NCI-H146 (cell line): ENCODE measurements at regions not wholly inside any gene's neighbourhood (a gene's known extent, or its start where the extent isn't known, plus 50 kb on each side); places are given as distances from the start of the nearest gene placed in this dataset.

Experiments
- DNase-seq: peaks from one replicate; lab custom pipeline; 2025; lab: John Stamatoyannopoulos, UW

DNA sequence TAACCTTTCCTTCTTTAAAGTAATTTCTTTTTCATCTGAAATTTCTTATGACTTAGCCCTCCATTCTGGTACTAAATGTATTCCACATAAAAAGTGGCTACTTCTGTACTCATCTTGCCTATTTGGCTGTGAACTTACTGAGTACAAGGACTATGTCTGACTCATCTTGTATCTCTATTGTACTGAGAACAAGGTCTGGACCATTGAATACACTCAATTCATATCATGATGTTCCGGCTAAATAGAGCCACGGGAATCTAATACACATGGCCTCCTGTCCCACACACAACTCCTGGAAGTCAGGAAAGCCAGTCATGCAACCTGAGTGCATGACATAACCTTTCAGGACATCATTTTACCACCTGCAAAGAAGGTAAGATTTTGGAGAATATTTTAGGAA lies 203.9 kb downstream of the PLK2 start:
- DNase-seq: no peak

DNA sequence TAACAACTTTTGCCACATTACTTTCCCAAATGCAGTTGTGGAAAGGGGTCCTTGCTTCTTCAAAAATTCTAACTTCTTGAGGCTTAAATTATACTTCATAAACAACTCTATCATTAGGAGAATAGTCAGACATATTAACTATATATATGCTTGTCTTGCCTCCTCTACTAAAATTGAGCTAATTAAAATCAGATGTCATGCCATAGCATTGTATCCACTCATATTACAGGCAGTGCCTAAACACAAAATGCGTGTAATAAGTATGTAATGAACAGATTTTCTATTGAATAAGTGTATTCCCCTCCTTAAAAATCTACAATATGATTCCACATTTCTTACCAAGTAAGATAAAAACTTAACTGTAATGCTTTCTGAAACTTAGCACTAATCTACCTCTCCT lies 204.5 kb downstream of the PLK2 start:
- DNase-seq: no peak

DNA sequence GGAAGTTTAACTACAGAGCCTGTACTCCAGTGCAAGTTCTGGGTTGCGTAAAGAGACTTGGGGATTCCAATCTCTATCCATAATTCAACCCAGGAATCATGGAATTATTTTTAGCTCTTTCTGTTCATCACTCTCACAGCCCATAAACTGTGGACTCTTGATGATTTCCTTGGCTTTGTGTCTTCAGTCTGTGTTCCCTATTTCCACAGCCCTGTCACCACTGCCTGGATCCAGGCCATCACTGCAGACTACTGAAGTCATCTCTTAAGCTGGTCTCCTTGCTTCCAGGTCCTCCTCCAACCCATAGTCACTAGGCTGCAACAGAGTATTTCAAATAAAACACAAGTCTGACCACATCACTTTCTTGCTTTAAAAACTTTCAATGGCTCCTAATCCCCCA lies 211.7 kb downstream of the PLK2 start:
- DNase-seq: no peak

DNA sequence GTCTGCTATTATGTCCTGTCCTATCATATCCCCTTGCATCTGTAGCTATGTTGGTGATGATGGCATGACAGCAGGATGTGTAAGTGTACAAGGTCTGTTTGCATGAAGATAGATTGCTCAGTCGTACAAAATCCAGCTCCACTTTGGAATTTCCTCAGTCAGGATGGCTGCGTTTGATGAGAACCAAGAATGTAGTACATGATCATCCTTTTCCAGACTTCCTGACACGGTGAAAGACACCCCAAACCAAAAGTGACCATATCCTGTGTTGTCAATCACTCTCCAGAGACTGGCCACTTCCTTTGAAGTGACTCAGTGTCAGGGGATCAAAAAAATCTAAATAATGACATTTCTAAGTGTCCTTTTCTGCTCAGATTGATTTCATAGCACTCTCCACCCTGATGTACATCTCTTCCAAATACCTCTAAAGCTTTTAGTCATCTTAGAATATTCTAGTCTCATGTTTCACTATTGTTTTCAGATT lies 213.4 kb downstream of the PLK2 start:
- DNase-seq: no peak

DNA sequence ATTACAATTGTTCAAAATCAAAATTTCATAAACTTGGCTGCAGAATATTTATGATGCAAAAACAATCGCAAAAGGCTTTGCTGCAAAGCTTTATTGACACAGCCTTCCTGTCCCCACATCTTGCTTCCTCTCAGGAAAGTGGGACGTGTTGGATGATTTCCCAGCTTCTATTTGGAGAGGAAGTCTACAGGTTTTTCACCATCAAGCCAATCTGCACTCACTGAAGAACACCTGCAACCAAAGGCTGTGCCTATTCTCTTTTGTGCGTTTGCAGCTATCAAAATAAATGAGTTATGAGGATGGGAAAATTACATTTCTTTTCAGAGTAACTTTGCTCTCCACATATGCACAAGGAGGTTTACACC lies 214.4 kb downstream of the PLK2 start:
- no peak for DNase-seq

DNA sequence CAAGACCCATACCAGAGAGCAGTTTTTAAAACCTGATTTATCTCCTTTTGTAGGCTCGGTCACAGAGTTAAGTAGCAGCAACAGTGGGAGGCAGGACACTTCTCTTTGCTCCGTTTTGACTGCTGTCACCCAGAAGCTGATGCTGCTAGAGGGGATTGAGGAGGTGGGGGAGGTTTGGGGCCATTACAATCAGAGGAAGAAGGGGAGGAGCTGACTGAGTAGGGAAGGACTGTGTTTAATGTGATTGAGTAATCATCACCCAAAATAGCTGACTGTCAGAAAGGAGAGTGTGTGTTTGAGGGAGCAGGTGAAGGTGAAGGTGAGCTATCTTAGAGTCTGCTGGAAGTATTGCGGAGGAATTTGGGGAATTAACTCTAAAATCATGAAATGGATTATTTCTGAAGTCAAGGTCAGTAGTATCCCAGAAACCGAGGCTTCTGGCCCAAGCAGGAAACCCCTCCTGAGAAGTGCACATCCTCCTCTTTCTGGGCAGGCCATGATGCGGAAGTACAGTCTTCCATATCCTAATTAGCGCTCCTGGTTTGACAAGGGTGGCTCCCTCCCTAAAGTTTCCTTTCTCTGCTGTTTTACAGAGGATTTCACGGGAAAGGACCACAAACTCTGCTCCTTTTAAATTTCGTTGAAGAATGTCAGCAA lies 214.9 kb downstream of the PLK2 start:
- DNase-seq: no peak

DNA sequence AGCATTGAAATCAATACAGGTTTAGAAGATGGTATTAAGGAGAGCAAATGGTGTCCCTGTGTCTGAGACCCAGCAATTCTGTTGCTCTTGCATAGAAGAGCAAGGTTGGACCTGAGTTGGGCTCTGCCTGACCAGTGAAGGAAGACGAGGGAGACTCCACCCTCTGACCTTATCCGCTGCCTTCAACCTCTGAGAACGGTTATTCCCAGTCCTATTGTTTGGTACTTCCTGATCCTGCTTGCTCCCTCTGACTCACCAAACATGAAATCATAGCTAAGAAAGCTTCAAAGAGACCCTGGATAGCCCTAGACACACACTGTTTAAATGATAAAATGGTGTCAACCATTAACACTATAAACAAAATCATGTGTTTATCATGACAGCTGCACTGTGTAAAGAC lies 218.5 kb downstream of the PLK2 start:
- no peak for DNase-seq

DNA sequence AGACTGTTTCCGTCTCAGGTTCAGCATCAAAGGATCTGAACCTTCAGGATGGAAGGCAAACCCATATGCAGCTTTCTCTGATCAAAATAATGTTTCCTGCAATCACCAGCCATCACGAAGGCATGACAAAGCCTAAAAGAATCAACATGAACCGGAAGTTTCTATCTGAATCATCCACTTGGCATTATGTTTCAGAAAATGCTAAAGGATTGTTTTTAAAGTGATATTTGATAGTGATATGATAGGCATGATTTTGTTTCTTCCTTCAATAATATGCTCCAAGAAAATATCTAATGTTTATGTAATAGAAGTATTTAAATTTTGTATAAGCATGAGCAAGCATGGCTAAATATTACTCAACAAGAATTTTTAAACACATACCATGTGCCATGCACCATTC lies 219.6 kb downstream of the PLK2 start:
- DNase-seq: no peak

DNA sequence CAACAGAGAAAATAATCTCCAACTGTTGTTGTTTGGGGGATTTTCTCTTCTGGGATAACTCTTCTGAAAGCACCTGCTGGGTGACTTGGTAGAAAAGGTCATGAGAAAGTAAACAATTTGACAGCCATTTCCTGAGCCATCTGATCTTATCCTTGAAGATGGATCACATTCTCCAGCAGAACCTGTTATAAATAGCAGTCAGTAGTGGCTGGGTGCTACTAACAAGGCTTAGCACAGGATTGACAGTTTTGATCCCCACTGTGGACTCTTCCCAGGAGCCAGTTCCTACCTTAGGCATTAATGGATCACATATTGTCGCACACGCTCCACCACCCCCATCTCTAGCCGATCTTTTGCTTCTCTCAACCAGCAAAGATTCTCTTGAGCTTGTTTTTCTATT lies 220.2 kb downstream of the PLK2 start:
- DNase-seq: no peak

DNA sequence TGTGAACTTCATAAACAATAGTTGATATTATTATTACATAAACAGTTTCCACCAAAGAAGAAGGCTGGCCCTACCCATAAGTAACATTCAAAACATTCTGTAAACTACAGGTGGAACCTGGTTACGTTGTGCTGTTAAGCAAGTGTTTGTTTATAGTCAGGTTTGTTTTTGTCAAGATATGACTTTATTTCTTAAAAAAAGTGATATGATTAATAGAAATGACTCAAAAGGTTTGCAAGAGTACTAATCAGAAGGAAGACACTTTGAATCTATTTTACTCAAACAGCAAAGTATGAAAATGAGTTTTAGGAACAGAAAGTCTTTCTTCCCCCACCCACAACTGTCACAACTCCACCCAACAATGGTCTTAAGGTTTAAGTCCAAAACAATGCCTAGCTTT lies 220.8 kb downstream of the PLK2 start:
- DNase-seq: no peak

DNA sequence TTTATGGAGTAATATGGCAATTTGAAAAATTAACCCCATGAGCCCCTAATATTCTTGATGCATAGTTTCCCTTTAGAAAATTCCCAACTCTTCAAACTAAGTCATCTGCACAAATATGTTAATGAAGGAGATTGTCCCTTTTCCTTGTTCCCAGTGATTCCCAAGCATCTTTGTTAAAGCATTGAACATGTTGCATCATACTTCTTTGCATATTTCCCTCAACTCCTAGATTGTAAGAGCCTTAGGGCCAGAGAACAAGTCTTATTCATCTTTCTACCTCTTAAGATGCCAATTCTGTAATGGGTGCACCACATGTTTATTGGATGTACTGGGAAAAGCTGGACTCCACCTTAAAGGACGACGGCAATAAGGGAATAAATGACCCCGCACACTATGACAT lies 223.4 kb downstream of the PLK2 start:
- no peak for DNase-seq

DNA sequence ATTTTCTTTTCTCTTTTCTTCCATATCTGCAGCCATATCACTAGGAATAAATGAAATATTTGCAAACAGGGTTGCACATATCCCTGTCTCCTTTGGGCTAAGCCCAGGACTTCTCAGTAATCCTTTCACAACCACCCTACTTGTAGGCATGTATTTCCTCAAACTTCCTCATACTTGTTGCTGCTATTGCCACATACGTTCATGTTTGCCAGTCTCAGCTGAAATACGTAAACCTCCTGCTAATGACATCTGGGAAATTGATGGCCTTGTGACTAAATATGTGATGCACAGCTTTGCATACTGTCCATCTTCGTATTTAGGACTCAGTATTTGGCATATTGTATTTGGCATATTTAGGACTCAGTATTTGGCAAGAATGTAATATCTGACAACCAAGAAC lies 224.6 kb downstream of the PLK2 start:
- DNase-seq: no peak

DNA sequence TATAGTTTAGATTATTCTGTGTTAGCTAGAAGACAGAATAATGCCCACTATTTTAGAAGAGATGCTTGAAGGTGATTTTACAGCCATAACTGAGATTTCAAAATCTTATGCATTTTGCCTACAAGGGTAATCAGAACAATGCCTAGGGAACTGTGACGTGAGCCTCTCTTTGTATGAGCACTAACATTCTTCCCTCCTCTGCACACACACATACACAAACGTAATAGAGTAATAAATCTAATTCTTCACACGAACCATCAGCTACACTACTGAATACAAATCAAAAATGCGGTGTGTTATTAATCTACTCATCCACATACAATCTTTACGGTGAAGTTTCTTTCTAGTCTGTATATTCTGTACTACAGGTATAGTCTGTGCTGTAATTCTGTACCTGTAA lies 227.8 kb downstream of the PLK2 start:
- DNase-seq: no peak

DNA sequence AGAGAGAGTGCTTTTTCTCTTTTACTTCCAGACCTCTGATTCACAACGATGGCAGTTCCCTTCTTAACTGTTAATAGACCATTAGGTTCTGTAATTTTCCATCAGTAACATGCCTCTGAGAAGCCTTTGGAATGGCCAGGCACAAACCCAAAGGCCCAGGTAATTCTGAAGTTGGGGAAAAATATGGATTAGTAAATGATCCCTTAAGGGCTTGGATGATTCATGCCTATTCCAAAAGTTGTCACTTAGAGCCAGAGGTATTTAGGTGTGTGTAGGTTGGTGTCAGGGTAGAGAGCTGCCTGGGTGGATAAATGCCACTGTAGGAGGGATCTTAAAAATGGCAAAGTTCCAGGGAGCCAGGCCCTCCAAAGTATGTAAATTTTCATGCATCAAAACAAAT lies 228.8 kb downstream of the PLK2 start:
- DNase-seq: no peak

DNA sequence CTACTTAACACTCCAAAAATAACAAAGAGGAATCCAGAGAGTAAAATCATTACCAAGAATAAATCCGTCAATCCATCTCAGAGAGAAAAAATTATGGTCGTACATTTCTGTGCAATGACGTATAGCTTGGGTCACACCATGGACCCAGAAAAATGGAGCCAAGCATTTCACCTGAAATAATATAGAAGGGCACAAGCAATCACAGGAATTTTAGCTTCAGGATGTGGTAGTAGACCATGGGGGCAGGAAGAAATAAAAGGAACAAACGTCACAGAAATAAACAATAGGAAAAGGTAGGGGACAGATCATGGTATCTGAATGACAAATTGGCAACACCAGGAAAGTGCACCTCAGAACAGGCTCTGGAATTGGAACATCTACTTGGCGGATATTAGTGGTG lies 231.0 kb downstream of the PLK2 start:
- no peak for DNase-seq

DNA sequence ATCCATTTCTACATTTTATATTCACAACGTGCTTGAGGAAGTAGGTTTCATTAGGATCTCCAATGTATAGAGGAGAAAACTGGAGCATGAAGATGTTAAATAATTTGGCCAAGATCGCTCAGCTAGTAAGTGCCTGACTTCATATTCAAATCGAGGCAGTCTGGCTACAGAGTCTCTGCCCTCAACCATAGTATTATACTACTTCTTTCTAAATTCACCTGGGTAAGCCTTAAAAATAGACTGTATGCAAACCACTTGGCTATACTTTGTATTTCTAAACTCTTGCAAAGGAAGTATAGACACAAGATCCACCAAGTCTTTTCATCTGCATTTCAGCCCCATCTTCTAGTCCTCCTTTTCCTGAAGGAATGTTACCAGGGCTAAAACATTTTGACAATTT lies 232.0 kb downstream of the PLK2 start:
- DNase-seq: no peak

DNA sequence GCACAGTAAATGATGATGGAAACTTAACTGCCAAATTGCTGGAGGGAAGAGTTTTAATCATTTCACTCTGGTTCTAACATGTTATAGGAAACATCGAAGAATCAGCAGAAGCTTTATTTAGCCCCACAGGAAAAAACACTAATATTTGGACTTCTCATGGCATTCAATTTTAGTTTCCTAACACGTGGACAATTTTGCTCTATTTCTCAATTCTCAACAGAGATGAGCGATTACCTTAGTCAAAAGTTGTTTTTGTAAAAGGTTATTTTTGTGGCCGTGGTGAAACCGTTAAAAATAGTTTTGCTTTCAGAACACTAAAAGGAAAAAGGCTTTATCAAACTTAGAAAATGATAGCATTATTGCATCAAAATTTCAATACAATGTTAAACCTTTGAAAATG lies 235.2 kb downstream of the PLK2 start:
- no peak for DNase-seq

DNA sequence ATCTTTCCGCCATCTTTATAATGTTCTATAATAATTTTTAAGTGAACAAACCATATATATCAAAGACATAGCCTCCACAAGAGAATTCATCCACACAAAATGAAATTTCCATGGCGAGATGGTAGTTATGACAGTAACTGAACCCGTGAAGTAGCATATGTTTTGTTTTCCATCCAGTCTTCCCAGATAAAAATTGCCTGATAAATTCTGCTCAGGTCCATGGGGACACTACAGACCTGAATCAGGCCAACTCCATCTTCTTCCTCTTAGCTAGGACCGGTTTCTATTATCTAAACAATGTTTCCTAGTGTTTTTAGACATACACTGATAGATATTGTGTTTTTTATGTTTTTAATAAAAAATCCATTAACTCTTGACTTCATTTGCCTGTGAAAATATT lies 235.7 kb downstream of the PLK2 start:
- DNase-seq: no peak

DNA sequence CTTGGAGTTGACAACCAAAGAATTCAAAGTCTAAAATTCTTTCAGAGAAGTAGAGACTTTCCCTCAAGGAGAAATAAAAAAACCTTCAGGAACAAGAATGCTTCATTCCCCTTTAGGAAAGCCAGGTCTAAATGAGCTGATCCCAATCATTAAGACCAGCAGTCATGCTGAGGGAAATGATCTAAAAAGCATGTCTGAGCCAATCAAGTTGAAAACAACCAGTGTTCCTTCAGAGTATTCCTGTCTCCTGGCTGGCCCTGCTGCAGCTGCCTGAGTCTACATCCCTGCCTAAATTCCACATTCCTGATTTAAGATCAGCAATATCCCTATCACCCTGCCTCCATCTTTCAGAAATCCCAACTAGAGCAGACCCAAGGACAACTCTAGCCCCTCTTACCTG lies 244.5 kb downstream of the PLK2 start:
- DNase-seq: no peak

DNA sequence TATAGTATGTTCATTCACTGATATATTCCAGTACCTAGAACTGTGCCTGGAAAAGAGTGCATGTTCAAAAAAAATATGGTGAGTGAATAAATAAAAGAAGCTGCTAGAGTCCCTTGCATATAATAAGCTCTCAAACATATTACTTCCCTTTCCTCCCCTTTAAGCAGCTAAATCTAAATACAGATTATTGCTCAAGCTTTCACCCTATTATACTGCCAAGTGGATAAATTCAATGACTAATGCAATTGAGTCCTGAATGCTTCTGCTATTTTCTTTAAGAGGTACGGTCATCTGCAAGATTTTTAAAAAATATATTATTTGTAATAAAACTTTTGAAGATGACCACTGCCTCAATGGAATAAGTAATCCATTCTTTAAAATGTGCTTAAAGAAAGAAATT lies 248.4 kb downstream of the PLK2 start:
- no peak for DNase-seq

DNA sequence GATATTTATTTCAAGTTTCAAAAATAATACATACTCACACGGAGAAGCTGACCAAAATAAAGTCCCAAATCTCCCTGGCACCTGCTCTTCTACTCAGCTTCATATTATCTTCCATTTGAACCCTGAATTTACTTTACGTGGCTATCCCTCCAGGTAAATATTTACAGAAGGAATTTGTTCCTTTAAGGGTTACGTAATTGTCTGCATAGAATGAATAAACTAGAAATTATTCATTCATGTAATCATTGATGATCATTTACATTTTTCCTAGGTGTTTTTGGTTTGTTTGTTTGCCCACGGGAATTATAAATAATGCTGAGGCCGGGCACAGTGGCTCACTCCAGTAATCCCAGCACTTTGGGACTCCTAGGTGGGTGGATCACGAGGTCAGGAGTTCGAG lies 251.2 kb downstream of the PLK2 start:
- DNase-seq: no peak

DNA sequence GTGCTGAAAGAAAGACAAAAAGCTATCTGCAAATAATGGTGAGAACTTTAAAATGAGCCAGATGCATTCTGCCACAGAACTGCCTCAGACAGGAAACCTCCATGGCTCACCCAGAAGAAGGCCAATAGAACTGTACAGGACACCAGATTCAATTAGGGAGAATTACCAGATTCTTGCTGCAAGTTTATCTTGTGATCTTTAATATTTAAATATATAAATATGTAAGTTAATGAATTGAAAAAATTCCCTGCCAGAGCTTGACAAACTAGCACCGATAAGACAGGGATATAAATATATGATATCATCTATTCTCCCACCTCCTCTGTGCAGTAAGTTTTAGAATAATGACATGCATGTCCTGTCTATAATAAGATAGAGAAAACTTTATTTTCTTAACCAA lies 252.8 kb downstream of the PLK2 start:
- no peak for DNase-seq

DNA sequence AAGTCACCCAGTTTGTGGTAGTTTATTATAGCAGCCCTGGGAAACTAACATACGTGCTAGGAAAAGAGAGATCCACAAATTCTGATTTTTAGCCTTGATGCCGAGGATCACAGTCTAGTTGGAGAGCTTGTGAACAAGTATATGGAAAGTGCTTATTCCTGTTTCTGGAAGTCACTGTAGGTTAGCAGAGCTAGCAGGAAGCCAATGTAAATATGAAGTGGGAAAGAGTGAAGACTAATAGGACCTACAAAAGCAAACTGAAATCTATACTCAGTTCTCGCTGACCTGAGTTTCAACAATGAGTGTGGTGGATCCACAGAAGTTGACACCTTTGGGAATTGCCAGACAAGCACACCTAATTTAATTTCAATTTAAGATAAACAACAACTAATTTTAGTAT lies 254.9 kb downstream of the PLK2 start:
- DNase-seq: no peak

DNA sequence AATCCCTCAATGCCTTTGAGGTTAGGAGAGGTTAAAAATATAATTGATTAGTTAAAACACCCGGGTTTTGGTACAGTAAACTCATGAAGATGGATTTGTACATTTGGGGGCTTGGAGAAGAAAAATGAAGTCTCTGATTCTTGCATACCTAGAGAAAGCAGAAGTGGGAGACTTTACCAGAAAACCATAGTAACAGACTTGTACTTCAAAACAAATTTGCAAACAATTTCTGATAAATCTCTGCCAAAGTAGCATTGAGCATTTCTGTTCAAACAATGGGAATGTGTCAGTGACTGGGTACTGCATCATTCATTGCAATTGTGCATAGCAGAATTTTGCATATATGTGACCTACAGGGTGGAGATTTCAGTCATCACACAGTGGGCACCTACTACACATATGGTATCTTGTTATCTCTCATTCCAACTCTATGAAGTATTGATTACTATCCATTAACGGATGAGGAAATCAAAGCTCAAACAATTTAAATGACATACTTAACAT lies 256.9 kb downstream of the PLK2 start:
- DNase-seq: no peak
